ENCODE measurements at regions not wholly inside any gene's neighbourhood (a gene's known extent, or its start where the extent isn't known, plus 50 kb on each side); places are given as distances from the start of the nearest gene placed in this dataset.

DNA sequence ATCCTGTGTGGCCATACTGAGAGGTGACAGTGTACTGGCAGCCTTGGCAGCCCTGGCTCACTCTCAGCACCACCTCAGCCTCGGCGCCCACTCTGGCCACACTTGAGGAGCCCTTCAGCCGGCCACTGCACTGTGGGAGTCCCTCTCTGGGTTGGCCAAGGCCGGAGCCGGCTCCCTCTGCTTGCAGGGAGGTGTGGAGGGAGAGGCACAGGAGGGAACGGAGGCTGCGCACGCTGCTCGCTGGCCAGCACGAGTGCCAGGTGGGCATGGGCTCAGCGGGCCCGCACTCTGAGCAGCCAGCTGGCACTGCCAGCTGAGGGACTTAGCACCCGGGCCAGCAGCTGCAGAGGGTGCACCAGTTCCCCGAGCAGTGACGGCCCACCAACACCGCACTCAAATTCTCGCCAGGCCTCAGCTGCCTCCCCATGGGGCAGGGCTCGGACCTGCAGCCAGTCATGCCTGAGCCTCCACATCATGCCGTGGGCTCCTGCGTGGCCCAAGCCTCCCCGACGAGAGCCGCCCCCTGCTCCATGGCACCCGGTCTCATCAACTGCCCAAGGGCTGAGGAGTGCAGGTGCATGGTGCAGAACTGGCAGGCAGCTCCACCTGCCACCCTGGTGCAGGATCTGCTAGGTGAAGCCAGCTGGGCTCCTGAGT, 184.4 kb upstream of the TOX3 start:
- H2AFZ ChIP-seq (ENCODE audit: low read length) = no peak overlapping the region
- no peaks in the 10 kb centered on the region for H3K9me2 ChIP-seq (replicated peaks; ENCODE audit: low read length)
- H4K20me1 ChIP-seq (ENCODE audit: low read length) = no peaks in the 10 kb centered on the region
- TF ChIP-seq EZH2 (IDR thresholded peaks at IDR 0.05; ENCODE audit: low read length, unreplicated experiment) (no peak), EZH2phosphoT487 (IDR thresholded peaks at IDR 0.05; ENCODE audit: borderline replicate concordance, low read length) (no peak)
- TF ChIP-seq, protein P1, sequence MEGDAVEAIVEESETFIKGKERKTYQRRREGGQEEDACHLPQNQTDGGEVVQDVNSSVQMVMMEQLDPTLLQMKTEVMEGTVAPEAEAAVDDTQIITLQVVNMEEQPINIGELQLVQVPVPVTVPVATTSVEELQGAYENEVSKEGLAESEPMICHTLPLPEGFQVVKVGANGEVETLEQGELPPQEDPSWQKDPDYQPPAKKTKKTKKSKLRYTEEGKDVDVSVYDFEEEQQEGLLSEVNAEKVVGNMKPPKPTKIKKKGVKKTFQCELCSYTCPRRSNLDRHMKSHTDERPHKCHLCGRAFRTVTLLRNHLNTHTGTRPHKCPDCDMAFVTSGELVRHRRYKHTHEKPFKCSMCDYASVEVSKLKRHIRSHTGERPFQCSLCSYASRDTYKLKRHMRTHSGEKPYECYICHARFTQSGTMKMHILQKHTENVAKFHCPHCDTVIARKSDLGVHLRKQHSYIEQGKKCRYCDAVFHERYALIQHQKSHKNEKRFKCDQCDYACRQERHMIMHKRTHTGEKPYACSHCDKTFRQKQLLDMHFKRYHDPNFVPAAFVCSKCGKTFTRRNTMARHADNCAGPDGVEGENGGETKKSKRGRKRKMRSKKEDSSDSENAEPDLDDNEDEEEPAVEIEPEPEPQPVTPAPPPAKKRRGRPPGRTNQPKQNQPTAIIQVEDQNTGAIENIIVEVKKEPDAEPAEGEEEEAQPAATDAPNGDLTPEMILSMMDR (conservative IDR thresholded peaks at IDR 0.05; ENCODE audit: low read depth, low read length) = no peak
- no peaks in the 10 kb centered on the region for H3K9me3 ChIP-seq (ENCODE audit: low read length)
- H3K36me3 ChIP-seq (ENCODE audit: low read depth, low read length) = no peaks in the 10 kb centered on the region
- no peak overlapping the region for H3K4me3 ChIP-seq (ENCODE audit: low read length)
- H3K4me1 ChIP-seq (ENCODE audit: insufficient read depth, low read length) = no peaks in the 10 kb centered on the region
- BruUV-seq (replicated peaks) = no TSS peak
- ChIA-PET CTCF (no interaction called here), POLR2A (ENCODE audit: unreplicated experiment) (no interaction called here)
- H3K79me2 ChIP-seq (ENCODE audit: low read length) = no peaks in the 10 kb centered on the region
- H3K9ac ChIP-seq (ENCODE audit: low read length) = no peak overlapping the region
- H3K27me3 ChIP-seq (ENCODE audit: low read length) = no peaks in the 10 kb centered on the region
- ATAC-seq (no peak), DNase-seq (no peak)
- H3K27ac ChIP-seq (ENCODE audit: low read length) = no peak overlapping the region
- intact Hi-C loops (cut with micrococcal nuclease) = no loop called here
- H3F3A ChIP-seq (ENCODE audit: low read length, unreplicated experiment) = no peaks in the 10 kb centered on the region
- no peak overlapping the region for H3K4me2 ChIP-seq (ENCODE audit: low read length)

DNA sequence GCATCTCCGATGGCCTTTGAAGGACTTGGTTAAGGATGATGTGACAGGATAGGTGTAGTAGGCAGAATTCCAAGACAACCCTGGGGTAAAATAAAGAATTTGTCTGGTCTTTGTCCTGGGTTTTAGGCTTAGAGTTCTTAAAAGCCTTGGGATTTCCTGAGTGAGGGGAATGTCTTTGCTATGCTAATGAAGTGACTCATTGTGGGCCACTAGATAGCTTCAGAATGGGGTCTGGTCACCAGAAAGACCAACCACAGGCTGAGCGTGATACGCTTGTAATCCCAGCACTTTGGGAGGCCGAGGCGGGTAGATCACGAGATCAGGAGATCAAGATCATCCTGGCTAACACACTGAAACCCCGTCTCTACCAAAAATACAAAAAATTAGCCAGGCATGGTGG, 182.8 kb upstream of the TOX3 start:
- ChIA-PET CTCF (no interaction called here), POLR2A (ENCODE audit: unreplicated experiment) (no interaction called here)
- no peak overlapping the region for H2AFZ ChIP-seq (ENCODE audit: low read length)
- no peak overlapping the region for H3K27ac ChIP-seq (ENCODE audit: low read length)
- no peaks in the 10 kb centered on the region for H3K79me2 ChIP-seq (ENCODE audit: low read length)
- no peak overlapping the region for H3K4me3 ChIP-seq (ENCODE audit: low read length)
- H3K9me2 ChIP-seq (replicated peaks; ENCODE audit: low read length) = no peaks in the 10 kb centered on the region
- no peaks in the 10 kb centered on the region for H3K4me1 ChIP-seq (ENCODE audit: insufficient read depth, low read length)
- H3K36me3 ChIP-seq (ENCODE audit: low read depth, low read length) = no peaks in the 10 kb centered on the region
- H3F3A ChIP-seq (ENCODE audit: low read length, unreplicated experiment) = no peaks in the 10 kb centered on the region
- no peaks in the 10 kb centered on the region for H3K27me3 ChIP-seq (ENCODE audit: low read length)
- no peaks in the 10 kb centered on the region for H4K20me1 ChIP-seq (ENCODE audit: low read length)
- DNase-seq (no peak), ATAC-seq (no peak)
- intact Hi-C loops (cut with micrococcal nuclease) = no loop called here
- no peak overlapping the region for H3K4me2 ChIP-seq (ENCODE audit: low read length)
- BruUV-seq (replicated peaks) = no TSS peak
- H3K9ac ChIP-seq (ENCODE audit: low read length) = no peak overlapping the region
- H3K9me3 ChIP-seq (ENCODE audit: low read length) = no peaks in the 10 kb centered on the region
- TF ChIP-seq, protein P1 (conservative IDR thresholded peaks at IDR 0.05; ENCODE audit: low read depth, low read length) = no peak
- TF ChIP-seq EZH2 (IDR thresholded peaks at IDR 0.05; ENCODE audit: low read length, unreplicated experiment) (no peak), EZH2phosphoT487 (IDR thresholded peaks at IDR 0.05; ENCODE audit: borderline replicate concordance, low read length) (no peak)

DNA sequence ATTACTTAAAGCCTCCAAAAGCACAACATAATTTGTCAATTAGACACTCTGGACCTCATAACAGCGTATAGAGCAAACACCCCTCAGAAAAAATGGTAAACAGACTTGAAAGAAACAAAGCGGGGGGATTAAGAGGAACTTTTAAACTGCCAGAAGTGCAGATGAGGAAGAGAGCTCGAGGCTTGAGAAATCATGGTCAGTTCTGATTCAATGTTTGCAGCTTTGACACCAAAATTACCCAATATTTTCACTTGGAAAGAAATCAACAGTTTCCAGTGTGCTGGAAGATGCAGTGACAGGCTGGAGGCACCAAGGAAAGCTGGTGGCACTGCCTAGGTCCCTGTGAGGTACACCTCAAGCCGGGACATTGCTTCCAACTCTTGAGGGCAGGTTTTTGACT, 180.9 kb upstream of the TOX3 start:
- H4K20me1 ChIP-seq (ENCODE audit: low read length) = no peaks in the 10 kb centered on the region
- H3K79me2 ChIP-seq (ENCODE audit: low read length) = no peaks in the 10 kb centered on the region
- no peak overlapping the region for H3K27ac ChIP-seq (ENCODE audit: low read length)
- H3K36me3 ChIP-seq (ENCODE audit: low read depth, low read length) = no peaks in the 10 kb centered on the region
- H3K27me3 ChIP-seq (ENCODE audit: low read length) = no peaks in the 10 kb centered on the region
- DNase-seq (no peak), ATAC-seq (no peak)
- no peaks in the 10 kb centered on the region for H3F3A ChIP-seq (ENCODE audit: low read length, unreplicated experiment)
- no peak overlapping the region for H3K4me2 ChIP-seq (ENCODE audit: low read length)
- H3K9me3 ChIP-seq (ENCODE audit: low read length) = no peaks in the 10 kb centered on the region
- H3K9ac ChIP-seq (ENCODE audit: low read length) = no peak overlapping the region
- TF ChIP-seq EZH2phosphoT487 (IDR thresholded peaks at IDR 0.05; ENCODE audit: borderline replicate concordance, low read length) (no peak), EZH2 (IDR thresholded peaks at IDR 0.05; ENCODE audit: low read length, unreplicated experiment) (no peak)
- TF ChIP-seq, protein P1 (conservative IDR thresholded peaks at IDR 0.05; ENCODE audit: low read depth, low read length) = no peak
- no peaks in the 10 kb centered on the region for H3K4me1 ChIP-seq (ENCODE audit: insufficient read depth, low read length)
- BruUV-seq (replicated peaks) = no TSS peak
- no peak overlapping the region for H2AFZ ChIP-seq (ENCODE audit: low read length)
- intact Hi-C loops (cut with micrococcal nuclease) = no loop called here
- H3K9me2 ChIP-seq (replicated peaks; ENCODE audit: low read length) = no peaks in the 10 kb centered on the region
- ChIA-PET CTCF (no interaction called here), POLR2A (ENCODE audit: unreplicated experiment) (no interaction called here)
- H3K4me3 ChIP-seq (ENCODE audit: low read length) = no peak overlapping the region

Measured in PC-3 (cell line).